IPS DF 6.9 (cell line): ENCODE measurements at regions not wholly inside any gene's neighbourhood (a gene's known extent, or its start where the extent isn't known, plus 50 kb on each side); places are given as distances from the start of the nearest gene placed in this dataset.

Source experiments
- DNase-seq: peaks from one replicate; pipeline ENCODE4 v3.0.0-alpha.2; 2013; ENCODE audit warnings: low read depth, low spot score
- H3K27ac ChIP-seq: one replicate; pipeline ENCODE4 v1.5.1; 2013; ENCODE audit warnings: low read length, control low read depth
- H3K27me3 ChIP-seq: 2 replicates; pipeline ENCODE4 v1.6.1; 2013; ENCODE audit warnings: mild to moderate bottlenecking, low read length; ENCODE audit not compliant: control insufficient read depth, insufficient read depth
- H3K36me3 ChIP-seq: 2 replicates; pipeline ENCODE4 v1.6.1; 2013; ENCODE audit warnings: low read length; ENCODE audit not compliant: control insufficient read depth, insufficient read depth
- H3K4me1 ChIP-seq: 2 replicates; pipeline ENCODE4 v1.6.1; 2013; ENCODE audit warnings: low read length; ENCODE audit not compliant: control insufficient read depth, insufficient read depth
- H3K4me3 ChIP-seq: 2 replicates; pipeline ENCODE4 v1.5.1; 2013; ENCODE audit warnings: mild to moderate bottlenecking, low read length
- H3K9me3 ChIP-seq: 2 replicates; pipeline ENCODE4 v1.6.1; 2013; ENCODE audit warnings: low read length, inconsistent platforms; ENCODE audit not compliant: control insufficient read depth, insufficient read depth
- WGBS: extraction: QIAGEN DNeasy Blood & Tissue Kit; methylation state at CpG from one replicate; pipeline ENCODE4 v1.1.7; 2013; ENCODE audit warnings: mixed read lengths, missing lambda C conversion rate; ENCODE audit not compliant: insufficient read length, insufficient coverage; 5-methylcytosine and 5-hydroxymethylcytosine counted together

GRCh38 chr7:30232391-30232790 is 52.0 kb upstream of the ZNRF2 start:
- DNase-seq, result no peak
- Histone ChIP-seq H3K9me3 (no peaks in the 10 kb centered on the region), H3K4me3 (no peak overlapping the region), H3K4me1 (no peaks in the 10 kb centered on the region), H3K27me3 (no peaks in the 10 kb centered on the region), H3K36me3 (no peaks in the 10 kb centered on the region), H3K27ac (no peak overlapping the region)
- WGBS, result no CpG with 5 or more reads among the region's 4 CpGs
